HUES48 (cell line): ENCODE measurements at regions not wholly inside any gene's neighbourhood (a gene's known extent, or its start where the extent isn't known, plus 50 kb on each side); places are given as distances from the start of the nearest gene placed in this dataset.
"Not testable (repeated sequence)": the region's sequence is repeated elsewhere in the genome, so short reads cannot be mapped to it uniquely, and the experiment has no call there.

Experiments used
- H3K27ac ChIP-seq: one replicate; pipeline ENCODE4 v1.7.0; 2013; ENCODE audit warnings: low read depth, low read length, inconsistent platforms
- H3K27me3 ChIP-seq: 2 replicates; pipeline ENCODE4 v1.6.1; 2013; ENCODE audit warnings: mild to moderate bottlenecking, low read length; ENCODE audit not compliant: control insufficient read depth, insufficient read depth
- H3K36me3 ChIP-seq: 2 replicates; pipeline ENCODE4 v1.6.1; 2013; ENCODE audit warnings: low read length; ENCODE audit not compliant: control insufficient read depth, insufficient read depth
- H3K4me1 ChIP-seq: 2 replicates; pipeline ENCODE4 v1.6.1; 2013; ENCODE audit warnings: mild to moderate bottlenecking, low read length; ENCODE audit not compliant: control insufficient read depth, insufficient read depth
- H3K4me3 ChIP-seq: 2 replicates; pipeline ENCODE4 v1.5.1; 2013; ENCODE audit warnings: mild to moderate bottlenecking, low read depth, low read length
- H3K9ac ChIP-seq: 2 replicates; pipeline ENCODE4 v1.6.1; 2013; ENCODE audit warnings: mild to moderate bottlenecking, low read depth, low read length, moderate library complexity
- H3K9me3 ChIP-seq: 2 replicates; pipeline ENCODE4 v1.6.1; 2013; ENCODE audit warnings: low read length; ENCODE audit not compliant: control insufficient read depth, insufficient read depth

GRCh38 chr22:47407461-47408025 lies 645.1 kb downstream of the TBC1D22A start:
- Histone ChIP-seq H3K9me3 (peaks cover 91% of the 10 kb centered on the region), H3K4me1 (no peaks in the 10 kb centered on the region), H3K9ac (no peak overlapping the region), H3K27ac (no peak overlapping the region), H3K27me3 (no peaks in the 10 kb centered on the region), H3K36me3 (no peaks in the 10 kb centered on the region), H3K4me3 (no peak overlapping the region)

GRCh38 chr22:47406896-47407295 lies 644.4 kb downstream of the TBC1D22A start:
- no peak overlapping the region for H3K4me3 ChIP-seq
- H3K27me3 ChIP-seq, result no peaks in the 10 kb centered on the region
- no peaks in the 10 kb centered on the region for H3K4me1 ChIP-seq
- no peak overlapping the region for H3K9ac ChIP-seq
- no peaks in the 10 kb centered on the region for H3K36me3 ChIP-seq
- peaks cover 89% of the 10 kb centered on the region for H3K9me3 ChIP-seq
- no peak overlapping the region for H3K27ac ChIP-seq

- Histone ChIP-seq H3K36me3 (no peaks in the 10 kb centered on the region), H3K4me3 (no peak overlapping the region), H3K4me1 (no peaks in the 10 kb centered on the region), H3K9me3 (peaks cover 89% of the 10 kb centered on the region), H3K27ac (no peak overlapping the region), H3K27me3 (no peaks in the 10 kb centered on the region), H3K9ac (no peak overlapping the region)
Measured at GRCh38 chr22:47406180-47406834, 643.9 kb downstream of the TBC1D22A start.

GRCh38 chr22:47405222-47405621 lies 642.8 kb downstream of the TBC1D22A start:
- not testable (repeated sequence) for H3K36me3 ChIP-seq, H3K9ac ChIP-seq, H3K27ac ChIP-seq, H3K4me1 ChIP-seq, H3K27me3 ChIP-seq, H3K4me3 ChIP-seq
- H3K9me3 ChIP-seq, result peaks cover 89% of the 10 kb centered on the region

- Histone ChIP-seq H3K36me3 (no peaks in the 10 kb centered on the region), H3K27ac (no peak overlapping the region), H3K27me3 (no peaks in the 10 kb centered on the region), H3K9ac (no peak overlapping the region), H3K4me1 (no peaks in the 10 kb centered on the region), H3K4me3 (no peak overlapping the region), H3K9me3 (peaks cover 87% of the 10 kb centered on the region)
Measured at GRCh38 chr22:47402876-47403525, 640.6 kb downstream of the TBC1D22A start.

GRCh38 chr22:47401976-47402770 lies 639.7 kb downstream of the TBC1D22A start:
- no peak overlapping the region for H3K9ac ChIP-seq
- no peaks in the 10 kb centered on the region for H3K36me3 ChIP-seq
- no peak overlapping the region for H3K27ac ChIP-seq
- no peaks in the 10 kb centered on the region for H3K4me1 ChIP-seq
- no peak overlapping the region for H3K4me3 ChIP-seq
- peaks cover 87% of the 10 kb centered on the region for H3K9me3 ChIP-seq
- H3K27me3 ChIP-seq, result no peaks in the 10 kb centered on the region

GRCh38 chr22:47401592-47401898 lies 639.1 kb downstream of the TBC1D22A start:
- Histone ChIP-seq H3K9me3 (peaks cover 87% of the 10 kb centered on the region), H3K9ac (no peak overlapping the region), H3K27ac (no peak overlapping the region), H3K4me3 (no peak overlapping the region), H3K4me1 (no peaks in the 10 kb centered on the region), H3K27me3 (no peaks in the 10 kb centered on the region), H3K36me3 (no peaks in the 10 kb centered on the region)

GRCh38 chr22:47400701-47401591 lies 638.5 kb downstream of the TBC1D22A start:
- Histone ChIP-seq H3K27ac (no peak overlapping the region), H3K4me1 (no peaks in the 10 kb centered on the region), H3K9ac (no peak overlapping the region), H3K36me3 (no peaks in the 10 kb centered on the region), H3K27me3 (no peaks in the 10 kb centered on the region), H3K4me3 (no peak overlapping the region), H3K9me3 (peaks cover 87% of the 10 kb centered on the region)

GRCh38 chr22:47400131-47400530 lies 637.7 kb downstream of the TBC1D22A start:
- H3K27me3 ChIP-seq, H3K4me1 ChIP-seq: not testable (repeated sequence)

GRCh38 chr22:47398921-47399790 lies 636.7 kb downstream of the TBC1D22A start:
- Histone ChIP-seq H3K9ac (no peak overlapping the region), H3K27me3 (no peaks in the 10 kb centered on the region), H3K27ac (no peak overlapping the region)

More at GRCh38 chr22:47400131-47400530, 637.7 kb downstream of the TBC1D22A start:
- not testable (repeated sequence) for H3K36me3 ChIP-seq, H3K4me3 ChIP-seq, H3K9ac ChIP-seq, H3K27ac ChIP-seq
- peaks cover 90% of the 10 kb centered on the region for H3K9me3 ChIP-seq

More at GRCh38 chr22:47398921-47399790, 636.7 kb downstream of the TBC1D22A start:
- H3K36me3 ChIP-seq, result no peaks in the 10 kb centered on the region
- peaks cover 94% of the 10 kb centered on the region for H3K9me3 ChIP-seq
- no peak overlapping the region for H3K4me3 ChIP-seq
- no peaks in the 10 kb centered on the region for H3K4me1 ChIP-seq
